GM18907 (cell line): ENCODE measurements at regions not wholly inside any gene's neighbourhood (a gene's known extent, or its start where the extent isn't known, plus 50 kb on each side); places are given as distances from the start of the nearest gene placed in this dataset.
"Not testable (repeated sequence)": the region's sequence is repeated elsewhere in the genome, so short reads cannot be mapped to it uniquely, and the experiment has no call there.

Experiments used
- ATAC-seq: cut with Tn5 transposase; IDR thresholded peaks from one replicate; pipeline ENCODE4 v1.9.1; 2021; ENCODE audit warnings: mild to moderate bottlenecking, moderate library complexity; ENCODE audit not compliant: unreplicated experiment

- no peak for ATAC-seq
Measured at GRCh38 chr5:60447488-60447920, 252.5 kb downstream of the DEPDC1B start.

GRCh38 chr5:60446917-60447316, 253.0 kb downstream of the DEPDC1B start:
- ATAC-seq, result no peak

- no peak for ATAC-seq
Measured at GRCh38 chr5:60445921-60446320, 254.0 kb downstream of the DEPDC1B start.

- no peak for ATAC-seq
Measured at GRCh38 chr5:60445427-60445826, 254.5 kb downstream of the DEPDC1B start.

GRCh38 chr5:60444661-60445360, 255.2 kb downstream of the DEPDC1B start:
- ATAC-seq, result no peak

GRCh38 chr5:60439552-60439951, 260.4 kb downstream of the DEPDC1B start:
- ATAC-seq, result no peak

GRCh38 chr5:60437308-60437707, 262.7 kb downstream of the DEPDC1B start:
- no peak for ATAC-seq

- ATAC-seq, result peak; percentile 83
Measured at GRCh38 chr5:60436518-60436917, 263.4 kb downstream of the DEPDC1B start.

GRCh38 chr5:60435808-60436207, 264.2 kb downstream of the DEPDC1B start:
- no peak for ATAC-seq

- ATAC-seq, result not testable (repeated sequence)
Measured at GRCh38 chr5:60426189-60426588, 273.8 kb downstream of the DEPDC1B start.

- not testable (repeated sequence) for ATAC-seq
Measured at GRCh38 chr5:60420773-60421172, 279.2 kb downstream of the DEPDC1B start.

- ATAC-seq, result no peak
Measured at GRCh38 chr5:60417500-60418181, 282.3 kb downstream of the DEPDC1B start.

GRCh38 chr5:60415443-60415842, 284.5 kb downstream of the DEPDC1B start:
- ATAC-seq, result no peak

GRCh38 chr5:60410427-60410826, 289.5 kb downstream of the DEPDC1B start:
- ATAC-seq, result no peak

GRCh38 chr5:60404171-60404570, 295.8 kb downstream of the DEPDC1B start:
- ATAC-seq, result no peak

GRCh38 chr5:60403343-60404006, 296.5 kb downstream of the DEPDC1B start:
- ATAC-seq, result no peak

GRCh38 chr5:60402161-60402785, 297.7 kb downstream of the DEPDC1B start:
- ATAC-seq, result no peak

- no peak for ATAC-seq
Measured at GRCh38 chr5:60401526-60401925, 298.4 kb downstream of the DEPDC1B start.

- ATAC-seq, result no peak
Measured at GRCh38 chr5:60399507-60399906, 300.5 kb downstream of the DEPDC1B start.

- ATAC-seq, result no peak
Measured at GRCh38 chr5:60395712-60396329, 304.1 kb downstream of the DEPDC1B start.

- no peak for ATAC-seq
Measured at GRCh38 chr5:60387051-60387440, 312.9 kb downstream of the DEPDC1B start.
